Endothelial cell (in vitro differentiated cells): ENCODE measurements at regions not wholly inside any gene's neighbourhood (a gene's known extent, or its start where the extent isn't known, plus 50 kb on each side); places are given as distances from the start of the nearest gene placed in this dataset.

Experiments used
- DNase-seq: peaks from one replicate; pipeline ENCODE4 v3.0.0; 2021; ENCODE audit warnings: low spot score
- H3K27ac Mint-ChIP-seq: one replicate; pipeline ENCODE4 v1.8.0; 2021; ENCODE audit warnings: mixed read lengths, inconsistent platforms; ENCODE audit not compliant: unreplicated experiment
- H3K27me3 Mint-ChIP-seq: one replicate; pipeline ENCODE4 v1.8.0; 2021; ENCODE audit warnings: mild to moderate bottlenecking, moderate library complexity, mixed read lengths, inconsistent platforms; ENCODE audit not compliant: unreplicated experiment
- H3K36me3 Mint-ChIP-seq: one replicate; pipeline ENCODE4 v1.8.0; 2021; ENCODE audit warnings: mild to moderate bottlenecking, low read depth, mixed read lengths, inconsistent platforms; ENCODE audit not compliant: unreplicated experiment
- H3K4me1 Mint-ChIP-seq: one replicate; pipeline ENCODE4 v1.8.0; 2021; ENCODE audit warnings: mild to moderate bottlenecking, mixed read lengths, inconsistent platforms; ENCODE audit not compliant: unreplicated experiment
- H3K4me3 Mint-ChIP-seq: one replicate; pipeline ENCODE4 v1.8.0; 2021; ENCODE audit warnings: mild to moderate bottlenecking, mixed read lengths, inconsistent platforms; ENCODE audit not compliant: unreplicated experiment
- H3K9me3 Mint-ChIP-seq: one replicate; pipeline ENCODE4 v1.8.0; 2021; ENCODE audit warnings: mixed read lengths, inconsistent platforms; ENCODE audit not compliant: unreplicated experiment
- CTCF ChIP-seq: fragments of 200-600 bp; sonication (generic); IDR thresholded peaks from one replicate; pipeline ENCODE4 v1.5.0; 2021; ENCODE audit warnings: antibody characterized with exemption; ENCODE audit not compliant: unreplicated experiment

- no peak for DNase-seq
- no peak overlapping the region for H3K4me3 Mint-ChIP-seq
- H3K9me3 Mint-ChIP-seq: no peaks in the 10 kb centered on the region
- no peaks in the 10 kb centered on the region for H3K36me3 Mint-ChIP-seq
- H3K27me3 Mint-ChIP-seq: peaks cover 13% of the 10 kb centered on the region
- no peaks in the 10 kb centered on the region for H3K4me1 Mint-ChIP-seq
- H3K27ac Mint-ChIP-seq: no peak overlapping the region
- TF ChIP-seq CTCF: no peak
Measured at GRCh38 chr2:120828829-120829632, 93.4 kb downstream of the GLI2 start.

GRCh38 chr2:120829633-120830025 is 94.0 kb downstream of the GLI2 start:
- no peak for TF ChIP-seq CTCF
- no peak overlapping the region for H3K27ac Mint-ChIP-seq
- H3K4me1 Mint-ChIP-seq: no peaks in the 10 kb centered on the region
- no peaks in the 10 kb centered on the region for H3K36me3 Mint-ChIP-seq
- no peaks in the 10 kb centered on the region for H3K9me3 Mint-ChIP-seq
- H3K4me3 Mint-ChIP-seq: no peak overlapping the region
- H3K27me3 Mint-ChIP-seq: peaks cover 13% of the 10 kb centered on the region
- no peak for DNase-seq

- Mint-ChIP-seq H3K4me3 (no peak overlapping the region), H3K9me3 (no peaks in the 10 kb centered on the region), H3K27me3 (peaks cover 11% of the 10 kb centered on the region), H3K27ac (no peak overlapping the region), H3K4me1 (no peaks in the 10 kb centered on the region), H3K36me3 (no peaks in the 10 kb centered on the region)
- DNase-seq: no peak
- no peak for TF ChIP-seq CTCF
Measured at GRCh38 chr2:120830096-120830830, 94.6 kb downstream of the GLI2 start.

GRCh38 chr2:120831086-120831485 is 95.4 kb downstream of the GLI2 start:
- peaks cover 11% of the 10 kb centered on the region for H3K27me3 Mint-ChIP-seq
- H3K9me3 Mint-ChIP-seq: no peaks in the 10 kb centered on the region
- H3K4me1 Mint-ChIP-seq: no peaks in the 10 kb centered on the region
- TF ChIP-seq CTCF: no peak
- no peak overlapping the region for H3K27ac Mint-ChIP-seq
- DNase-seq: no peak
- H3K4me3 Mint-ChIP-seq: no peak overlapping the region
- H3K36me3 Mint-ChIP-seq: no peaks in the 10 kb centered on the region

- Mint-ChIP-seq H3K27me3 (peaks cover 11% of the 10 kb centered on the region), H3K36me3 (no peaks in the 10 kb centered on the region), H3K27ac (no peak overlapping the region), H3K9me3 (no peaks in the 10 kb centered on the region), H3K4me3 (no peak overlapping the region), H3K4me1 (no peaks in the 10 kb centered on the region)
- no peak for TF ChIP-seq CTCF
- no peak for DNase-seq
Measured at GRCh38 chr2:120831891-120832290, 96.2 kb downstream of the GLI2 start.
